ENCODE measurements at regions not wholly inside any gene's neighbourhood (a gene's known extent, or its start where the extent isn't known, plus 50 kb on each side); places are given as distances from the start of the nearest gene placed in this dataset.

DNA sequence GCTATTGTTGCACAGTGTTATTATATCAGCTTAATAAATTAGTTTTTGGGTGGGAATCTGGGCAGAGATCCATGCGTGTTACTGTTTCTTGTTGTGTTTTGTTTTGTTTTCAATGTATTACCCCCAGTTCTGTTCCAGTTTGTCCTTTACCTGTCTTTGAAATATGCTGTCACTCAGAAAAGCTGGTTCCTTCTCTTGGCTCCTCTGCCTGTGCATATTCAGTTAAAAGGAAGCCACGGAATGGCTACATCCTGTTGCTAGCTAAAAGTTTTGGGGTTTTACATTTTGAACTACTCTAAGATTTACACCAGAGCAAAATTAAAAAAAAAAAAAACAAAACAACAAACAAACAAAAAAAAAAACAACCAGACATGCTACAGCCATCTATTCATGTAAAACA is 374.9 kb upstream of the RORB start:
- no peak overlapping the region for H3K4me3 ChIP-seq
- no peaks in the 10 kb centered on the region for H3K4me1 ChIP-seq
- DNase-seq (no peak), ATAC-seq (no peak)
- WGBS, 4 donors: 71 to 78% (median 77%) methylated on average over 2 of the region's 2 CpGs
- intact Hi-C loops (cut with DNase I): no loop called here
- H3K9me3 ChIP-seq: no peaks in the 10 kb centered on the region
- no peak overlapping the region for H3K27ac ChIP-seq
- H3K27me3 ChIP-seq: no peaks in the 10 kb centered on the region
- TF ChIP-seq, protein P1, sequence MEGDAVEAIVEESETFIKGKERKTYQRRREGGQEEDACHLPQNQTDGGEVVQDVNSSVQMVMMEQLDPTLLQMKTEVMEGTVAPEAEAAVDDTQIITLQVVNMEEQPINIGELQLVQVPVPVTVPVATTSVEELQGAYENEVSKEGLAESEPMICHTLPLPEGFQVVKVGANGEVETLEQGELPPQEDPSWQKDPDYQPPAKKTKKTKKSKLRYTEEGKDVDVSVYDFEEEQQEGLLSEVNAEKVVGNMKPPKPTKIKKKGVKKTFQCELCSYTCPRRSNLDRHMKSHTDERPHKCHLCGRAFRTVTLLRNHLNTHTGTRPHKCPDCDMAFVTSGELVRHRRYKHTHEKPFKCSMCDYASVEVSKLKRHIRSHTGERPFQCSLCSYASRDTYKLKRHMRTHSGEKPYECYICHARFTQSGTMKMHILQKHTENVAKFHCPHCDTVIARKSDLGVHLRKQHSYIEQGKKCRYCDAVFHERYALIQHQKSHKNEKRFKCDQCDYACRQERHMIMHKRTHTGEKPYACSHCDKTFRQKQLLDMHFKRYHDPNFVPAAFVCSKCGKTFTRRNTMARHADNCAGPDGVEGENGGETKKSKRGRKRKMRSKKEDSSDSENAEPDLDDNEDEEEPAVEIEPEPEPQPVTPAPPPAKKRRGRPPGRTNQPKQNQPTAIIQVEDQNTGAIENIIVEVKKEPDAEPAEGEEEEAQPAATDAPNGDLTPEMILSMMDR (IDR thresholded peaks at IDR 0.05): no peak
- no peak for TF ChIP-seq POLR2A (IDR thresholded peaks at IDR 0.05)
- H3K36me3 ChIP-seq: no peaks in the 10 kb centered on the region

DNA sequence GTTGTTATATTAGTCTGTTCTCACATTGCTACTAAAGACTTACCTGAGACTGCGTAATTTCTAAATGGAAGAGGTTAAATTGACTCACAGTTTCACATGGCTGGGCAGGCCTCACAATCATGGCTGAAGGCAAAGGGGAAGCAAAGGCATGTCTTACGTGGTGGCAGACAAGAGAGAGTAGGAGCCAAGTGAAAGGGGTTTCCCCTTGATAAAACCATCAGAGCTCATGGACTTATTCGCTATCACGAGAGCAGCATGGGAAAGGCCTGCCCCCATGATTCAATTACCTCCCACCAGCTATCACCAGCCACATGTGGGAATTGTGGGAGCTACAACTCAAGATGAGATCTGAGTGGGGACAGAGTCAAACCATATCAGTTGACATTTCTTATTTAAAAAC is 374.5 kb upstream of the RORB start:
- Histone ChIP-seq H3K36me3 (no peaks in the 10 kb centered on the region), H3K27me3 (no peaks in the 10 kb centered on the region), H3K9me3 (no peaks in the 10 kb centered on the region), H3K4me1 (no peaks in the 10 kb centered on the region), H3K27ac (no peak overlapping the region), H3K4me3 (no peak overlapping the region)
- TF ChIP-seq POLR2A (IDR thresholded peaks at IDR 0.05): no peak
- TF ChIP-seq, protein P1 (IDR thresholded peaks at IDR 0.05): no peak
- ATAC-seq (no peak), DNase-seq (no peak)
- intact Hi-C loops (cut with DNase I): no loop called here
- 61 to 72% (median 68%) methylated on average over 4 of the region's 4 CpGs for WGBS, 4 donors

DNA sequence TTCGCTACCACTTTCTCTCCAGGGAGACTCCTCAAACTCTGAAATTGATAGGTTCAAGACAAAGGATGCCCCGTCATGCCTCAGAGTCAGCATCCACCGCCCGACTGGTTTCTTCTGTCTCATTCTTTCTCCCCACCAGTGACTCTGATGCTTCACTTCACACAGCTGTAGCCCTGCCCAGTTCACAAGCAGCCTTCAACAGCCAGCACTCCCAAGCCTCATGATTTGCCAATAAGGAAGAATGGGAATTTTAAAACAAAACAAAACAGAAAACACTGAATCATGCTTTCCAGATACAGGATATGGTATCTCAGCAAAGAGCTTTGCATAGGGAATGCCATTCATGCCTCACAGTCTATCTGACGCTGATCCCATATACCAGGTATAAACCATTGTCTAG is 371.2 kb upstream of the RORB start:
- no peaks in the 10 kb centered on the region for H3K4me1 ChIP-seq
- ATAC-seq (no peak), DNase-seq (no peak)
- WGBS, 4 donors: 52 to 59% (median 57%) methylated on average over 5 of the region's 5 CpGs
- H3K27me3 ChIP-seq: no peaks in the 10 kb centered on the region
- intact Hi-C loops (cut with DNase I): no loop called here
- no peaks in the 10 kb centered on the region for H3K36me3 ChIP-seq
- H3K4me3 ChIP-seq: no peak overlapping the region
- peaks cover 0 to 4% (median 0%) of the 10 kb centered on the region in 12 donors for H3K9me3 ChIP-seq
- TF ChIP-seq POLR2A (IDR thresholded peaks at IDR 0.05): no peak
- TF ChIP-seq, protein P1 (IDR thresholded peaks at IDR 0.05): no peak
- no peak overlapping the region for H3K27ac ChIP-seq

DNA sequence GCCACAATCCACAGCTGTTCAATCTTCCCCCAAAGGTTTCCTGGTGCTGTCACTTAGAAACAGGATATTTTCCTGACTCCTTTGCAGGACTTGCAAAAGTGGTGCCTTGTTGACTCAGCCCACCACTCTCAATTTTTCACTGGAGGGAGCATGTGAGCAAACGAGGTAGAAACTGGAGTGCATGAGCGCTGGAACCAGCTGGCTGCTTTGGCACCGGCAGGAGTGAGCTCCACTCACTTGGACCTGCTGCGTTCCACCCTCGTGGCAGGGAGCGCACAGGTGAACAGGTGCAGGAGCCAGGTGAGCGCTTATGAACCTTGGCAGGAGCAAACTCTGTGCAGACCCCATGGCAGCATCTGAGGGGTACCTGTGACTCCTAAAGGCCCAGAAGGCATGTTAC is 364.1 kb upstream of the RORB start:
- no peak for TF ChIP-seq POLR2A (IDR thresholded peaks at IDR 0.05)
- TF ChIP-seq, protein P1 (IDR thresholded peaks at IDR 0.05): no peak
- ATAC-seq: no peak
- H3K36me3 ChIP-seq: no peaks in the 10 kb centered on the region
- peak in 1 of 5 donors; percentile 49 for DNase-seq
- no peaks in the 10 kb centered on the region for H3K27me3 ChIP-seq
- H3K27ac ChIP-seq: no peak overlapping the region
- peaks cover 0 to 4% (median 0%) of the 10 kb centered on the region in 12 donors for H3K9me3 ChIP-seq
- no peaks in the 10 kb centered on the region for H3K4me1 ChIP-seq
- intact Hi-C loops (cut with DNase I): no loop called here
- WGBS, 4 donors: 76 to 83% (median 80%) methylated on average over 5 to 7 of the region's 7 CpGs
- no peak overlapping the region for H3K4me3 ChIP-seq

Data from heart left ventricle (tissue), 16 donors.